Activated effector memory CD4-positive, alpha-beta T cell treated with Interleukin-2 at 50 U/mL for 16 hours (primary cell): ENCODE measurements at regions not wholly inside any gene's neighbourhood (a gene's known extent, or its start where the extent isn't known, plus 50 kb on each side); places are given as distances from the start of the nearest gene placed in this dataset.
"Not testable (repeated sequence)": the region's sequence is repeated elsewhere in the genome, so short reads cannot be mapped to it uniquely, and the experiment has no call there.

ENCODE experiments used
- DNase-seq: peaks from one replicate; pipeline ENCODE4 v3.0.0-alpha.2; 2020

DNA sequence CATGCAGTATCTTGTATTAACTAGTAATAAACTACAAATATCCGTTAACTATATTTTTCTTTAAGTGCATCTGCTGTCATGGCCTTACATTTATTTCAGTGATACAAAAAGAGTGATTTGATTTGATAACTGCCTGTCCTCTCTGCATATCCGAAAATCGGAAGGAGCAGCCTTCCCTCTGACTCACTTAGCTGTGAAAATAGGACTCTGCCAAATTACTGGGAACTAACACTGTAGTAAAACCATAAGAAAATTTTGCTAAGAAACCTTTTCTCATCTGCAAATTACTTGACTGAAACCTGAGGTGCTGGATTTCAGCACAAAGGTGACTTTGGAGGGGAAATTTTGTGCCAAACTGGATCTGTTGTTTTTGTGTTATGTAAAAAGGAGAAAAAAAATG lies 176.6 kb upstream of the MKLN1 start:
- no peak for DNase-seq

GRCh38 chr7:131152766-131153165 lies 174.9 kb upstream of the MKLN1 start:
- no peak for DNase-seq

GRCh38 chr7:131154380-131154779 lies 173.3 kb upstream of the MKLN1 start:
- DNase-seq: no peak

- DNase-seq: no peak
Observed at GRCh38 chr7:131157530-131158243, 170.0 kb upstream of the MKLN1 start.

GRCh38 chr7:131158244-131158636 lies 169.4 kb upstream of the MKLN1 start:
- DNase-seq: not testable (repeated sequence)

DNA sequence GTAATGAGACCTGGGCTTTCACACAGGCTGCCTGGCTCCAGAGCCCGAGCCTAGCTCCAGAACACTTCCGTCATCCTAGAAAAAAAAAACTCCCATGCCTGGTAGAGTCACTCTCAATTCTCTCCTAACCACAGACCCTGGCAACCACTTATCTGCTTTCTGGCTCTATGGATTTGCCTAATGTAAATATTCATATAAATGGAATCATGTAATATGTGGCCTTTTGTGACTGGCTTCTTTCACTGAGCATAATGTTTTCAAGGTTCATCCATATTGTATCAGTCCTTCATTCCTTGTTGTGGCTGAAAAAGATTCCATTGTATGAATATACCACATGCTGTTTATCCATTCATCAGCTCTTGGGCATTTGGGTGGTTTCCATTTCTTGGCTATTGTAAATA lies 167.7 kb upstream of the MKLN1 start:
- DNase-seq: no peak

DNA sequence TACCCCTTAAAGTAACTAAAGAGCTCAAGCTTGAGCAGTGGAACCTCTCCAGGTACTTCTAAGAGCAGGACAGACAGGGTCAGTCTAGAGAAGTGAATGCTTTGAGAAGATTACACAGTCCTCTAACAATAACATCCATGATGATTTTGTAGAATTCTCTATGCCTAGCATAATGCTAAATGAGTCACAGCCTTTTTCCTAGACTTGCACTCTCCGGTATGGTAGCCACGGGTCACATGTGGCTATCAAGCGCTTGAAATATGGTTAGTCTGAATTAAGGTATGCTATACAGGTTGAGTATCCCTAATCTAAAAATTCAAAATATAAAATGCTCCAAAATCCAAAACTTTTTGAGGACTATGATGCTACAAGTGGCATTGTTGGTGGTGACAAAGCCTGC lies 166.6 kb upstream of the MKLN1 start:
- no peak for DNase-seq

DNA sequence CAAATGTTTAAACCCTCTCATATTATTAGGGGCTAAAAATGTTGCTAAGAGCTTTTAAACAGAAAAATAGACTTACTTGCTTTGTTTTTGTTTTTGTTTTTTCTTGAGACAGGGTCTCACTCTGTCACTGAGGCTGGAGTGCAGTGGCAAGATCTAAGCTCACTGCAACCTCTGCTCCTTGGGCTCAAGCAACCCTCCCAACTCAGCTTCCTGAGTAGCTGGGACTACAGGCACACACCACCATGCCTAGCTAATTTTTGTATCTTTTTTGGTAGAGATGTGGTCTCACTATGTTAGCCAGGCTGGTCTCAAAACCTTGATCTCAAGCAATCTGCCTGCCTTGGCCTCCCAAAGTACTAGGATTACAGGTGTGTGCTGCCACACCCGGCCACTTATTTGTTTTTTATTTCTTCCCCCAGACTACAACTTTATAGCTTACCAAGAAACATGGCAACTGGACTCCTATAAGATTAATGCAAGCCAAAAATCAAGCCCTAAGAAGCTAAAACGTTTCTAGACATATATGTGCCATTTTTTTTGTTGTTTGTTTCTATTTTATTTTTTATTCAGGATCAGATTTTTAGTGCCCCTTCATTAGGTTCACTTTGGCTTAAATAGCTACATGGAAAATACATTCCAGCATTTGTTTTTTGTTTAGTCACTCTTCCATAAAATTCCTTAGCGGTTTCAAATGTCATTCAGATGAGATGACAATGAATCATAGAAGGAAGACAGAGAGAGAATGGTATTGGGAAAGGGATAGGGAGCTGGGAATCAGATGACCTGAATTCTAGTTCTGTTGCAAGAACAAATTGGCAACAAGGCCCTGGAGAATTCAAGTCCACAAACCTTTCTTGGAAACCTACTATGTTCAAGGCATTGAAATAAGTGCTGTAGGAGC lies 163.4 kb upstream of the MKLN1 start:
- DNase-seq: no peak

DNA sequence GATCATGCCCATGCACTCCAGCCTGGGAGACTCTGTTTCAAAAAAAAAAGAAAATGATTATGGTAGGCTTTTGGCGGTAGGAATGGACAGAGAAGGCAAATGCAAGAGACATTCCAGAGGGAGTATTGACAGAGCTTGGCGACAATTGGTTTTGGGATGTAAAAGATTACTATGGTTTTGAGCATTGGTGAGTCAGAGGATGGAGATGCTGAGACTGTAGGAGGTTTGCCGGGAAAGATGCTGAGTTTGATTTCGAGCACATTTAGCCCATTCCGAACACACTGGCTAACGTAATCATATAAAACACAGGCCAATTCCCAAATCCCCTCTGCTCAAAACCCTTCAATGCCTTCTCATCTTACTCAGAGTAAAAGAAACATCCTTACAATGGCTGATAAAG lies 161.6 kb upstream of the MKLN1 start:
- DNase-seq: no peak

DNA sequence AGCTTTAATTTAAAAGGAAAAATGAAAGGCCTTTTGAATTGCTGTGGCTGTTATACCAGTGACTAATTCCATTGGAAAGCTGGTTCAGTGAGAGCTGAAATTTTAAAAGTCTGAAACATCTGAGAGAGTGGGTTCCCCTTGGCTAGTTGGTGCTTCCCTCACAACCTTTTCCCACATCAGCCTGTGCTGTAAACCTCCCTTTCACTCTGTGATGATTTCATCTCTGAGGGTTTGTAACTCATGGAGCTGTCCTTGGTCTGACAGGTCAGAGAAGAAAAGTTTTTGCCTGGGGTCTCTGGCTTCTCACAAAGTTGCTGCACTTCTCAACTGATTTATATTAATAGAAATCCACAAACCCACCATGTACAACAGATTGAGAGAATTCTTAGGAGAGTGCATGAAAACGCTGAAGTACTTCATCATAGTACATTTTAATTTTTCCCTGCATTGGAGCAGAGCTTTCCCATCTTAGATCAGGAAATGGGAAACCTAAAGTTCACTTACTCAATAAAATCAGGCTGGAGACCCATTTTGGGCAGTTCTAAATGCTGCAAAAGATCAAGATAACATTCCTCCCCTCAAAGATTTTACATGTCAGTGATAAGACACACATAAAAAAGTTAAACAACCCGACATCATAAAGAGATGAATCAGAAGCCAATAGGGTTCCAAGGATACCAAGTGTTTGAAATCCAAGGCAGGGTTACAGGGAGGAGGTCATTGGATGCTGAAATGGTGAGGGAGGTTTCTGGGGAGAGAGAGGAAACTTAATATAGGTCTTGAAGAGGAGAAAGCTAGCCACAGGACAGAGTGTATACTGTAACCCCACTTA lies 157.0 kb upstream of the MKLN1 start:
- DNase-seq: no peak

- DNase-seq: no peak
Observed at GRCh38 chr7:131173145-131173890, 154.4 kb upstream of the MKLN1 start.

DNA sequence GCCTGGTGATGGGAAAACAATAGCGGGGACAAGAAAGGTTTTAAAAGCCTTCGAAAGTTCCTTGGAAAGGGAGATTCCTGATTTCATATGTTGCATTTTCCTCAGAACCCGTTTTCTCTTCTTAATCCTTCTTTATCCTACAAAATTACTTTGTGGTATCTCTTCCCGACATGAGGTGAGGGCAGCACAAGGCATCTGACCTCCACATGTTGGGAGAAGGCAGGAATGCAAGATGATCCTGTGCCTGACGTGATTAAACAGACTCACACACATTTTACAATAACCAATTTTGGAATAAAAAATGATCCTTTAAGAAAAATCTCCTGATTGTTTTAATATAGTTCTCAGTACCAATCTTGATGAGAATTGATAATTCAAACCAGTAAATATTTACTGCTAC lies 153.3 kb upstream of the MKLN1 start:
- no peak for DNase-seq

GRCh38 chr7:131174855-131175254 lies 152.8 kb upstream of the MKLN1 start:
- no peak for DNase-seq

GRCh38 chr7:131182446-131183058 lies 145.1 kb upstream of the MKLN1 start:
- DNase-seq: no peak

GRCh38 chr7:131183072-131183471 lies 144.6 kb upstream of the MKLN1 start:
- no peak for DNase-seq

- DNase-seq: peak; percentile 44
Observed at GRCh38 chr7:131183611-131184119, 144.0 kb upstream of the MKLN1 start.

DNA sequence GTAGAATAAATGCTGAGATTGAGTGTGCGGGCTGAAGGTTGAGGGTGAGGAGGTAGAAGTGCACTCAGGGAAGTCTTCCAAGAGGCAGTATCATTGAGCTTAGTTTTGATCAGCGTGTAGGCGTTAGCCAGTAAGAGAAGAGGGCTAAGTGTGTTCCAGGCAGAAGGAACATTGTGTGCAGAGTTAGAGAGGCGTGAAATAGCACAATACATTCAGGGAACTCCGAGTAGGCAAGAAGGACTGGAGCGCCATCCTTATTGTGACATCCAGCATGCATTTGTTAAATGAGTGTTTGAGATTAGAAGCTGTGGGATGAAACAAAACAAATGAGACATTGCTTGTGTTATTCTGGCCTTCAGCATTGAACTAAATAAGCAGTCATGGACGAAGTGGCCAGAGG lies 140.9 kb upstream of the MKLN1 start:
- DNase-seq: no peak

DNA sequence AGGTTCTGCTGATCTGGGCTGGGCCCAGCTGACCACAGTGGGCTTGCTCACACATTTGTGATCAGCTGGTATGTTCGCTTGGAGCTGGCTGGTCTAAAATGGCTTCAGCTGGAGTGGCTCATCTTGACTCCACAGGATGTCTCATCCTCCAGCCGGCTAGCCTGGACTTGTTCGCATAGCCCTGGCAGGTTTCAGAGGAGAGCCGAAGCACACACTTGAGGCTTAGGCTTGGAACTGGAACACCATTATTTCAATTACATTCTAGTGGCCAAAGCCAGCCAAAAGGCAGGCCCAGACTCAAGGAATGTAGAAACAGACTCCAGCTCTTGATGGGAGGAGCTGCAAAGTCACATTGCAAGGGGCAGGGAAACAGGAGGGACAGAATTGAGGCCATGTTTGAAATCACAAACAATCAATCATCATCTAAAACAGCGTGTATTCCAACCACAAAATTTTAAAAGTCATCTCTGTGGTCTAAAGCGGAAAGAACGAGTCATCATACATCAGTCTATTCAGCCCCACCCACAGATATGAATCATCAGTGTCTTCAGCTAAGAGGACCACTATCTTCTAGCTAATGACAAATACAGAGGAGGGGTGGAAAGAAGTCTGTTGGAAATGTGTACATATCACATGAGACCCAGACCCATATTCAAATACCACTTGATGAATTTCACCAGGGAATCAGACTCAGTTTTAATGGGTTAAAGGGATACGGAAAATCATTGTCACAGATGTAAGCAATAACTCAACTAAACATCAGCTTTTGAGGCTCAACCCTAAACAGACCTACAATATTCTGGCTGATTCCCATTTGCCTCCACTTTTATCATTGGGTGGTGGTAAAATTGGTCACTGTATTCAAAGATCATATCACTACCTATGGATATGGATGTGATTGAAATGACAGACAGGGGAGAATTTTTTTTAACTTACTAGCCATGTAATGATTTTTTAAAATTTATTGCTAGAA lies 139.0 kb upstream of the MKLN1 start:
- peak; percentile 40 for DNase-seq

- DNase-seq: no peak
Observed at GRCh38 chr7:131189488-131189887, 138.2 kb upstream of the MKLN1 start.

- no peak for DNase-seq
Observed at GRCh38 chr7:131190146-131190545, 137.5 kb upstream of the MKLN1 start.

DNA sequence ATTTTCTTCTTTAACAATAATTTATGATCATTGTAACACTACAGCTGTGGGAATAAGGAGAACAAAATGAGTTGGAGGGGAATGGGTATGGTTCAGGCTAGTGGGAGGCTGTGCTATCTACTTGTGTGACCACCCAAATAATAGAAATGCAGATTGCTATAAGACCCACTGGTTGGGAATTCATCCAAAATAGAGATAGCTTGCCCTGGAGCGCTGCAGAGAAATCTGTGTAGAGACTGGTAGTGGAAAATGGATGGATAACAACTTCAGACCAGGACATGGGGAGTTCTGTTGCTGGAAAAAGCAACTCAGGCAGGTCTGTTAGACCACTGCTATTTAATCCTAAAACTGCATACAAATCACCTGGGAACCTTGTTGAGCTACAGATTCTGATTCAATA lies 137.1 kb upstream of the MKLN1 start:
- DNase-seq: no peak
